ENCODE measurements at regions not wholly inside any gene's neighbourhood (a gene's known extent, or its start where the extent isn't known, plus 50 kb on each side); places are given as distances from the start of the nearest gene placed in this dataset.
A peak's percentile ranks its signal among the peaks of the same experiment; 100 is the strongest.

GRCh38 chr2:106572541-106573450, 85.6 kb downstream of the CD8B2 start:
- no peak for DNase-seq

GRCh38 chr2:106573773-106574172, 86.6 kb downstream of the CD8B2 start:
- no peak for DNase-seq

DNA sequence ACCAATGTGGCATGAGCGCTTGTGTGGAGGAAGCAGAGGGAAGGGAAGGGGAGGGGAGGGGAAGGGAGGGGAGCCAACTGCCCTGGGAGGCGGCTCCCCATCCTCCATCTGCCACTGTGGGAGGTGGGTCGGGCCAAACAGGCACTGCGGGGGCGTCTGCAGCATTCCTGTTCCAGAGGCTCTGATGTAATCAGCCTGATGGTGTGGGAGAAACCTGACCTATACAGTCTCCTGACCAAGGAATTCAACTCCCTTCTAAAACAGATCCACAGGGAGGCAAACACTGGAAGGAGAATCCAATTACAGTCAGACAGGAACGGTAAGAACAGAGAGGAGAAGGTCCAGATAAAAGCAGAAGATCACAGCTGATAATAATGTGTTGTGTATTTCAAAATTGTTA, 88.8 kb downstream of the CD8B2 start:
- peak; percentile 64 for DNase-seq

GRCh38 chr2:106577255-106577651, 90.1 kb downstream of the CD8B2 start:
- no peak for DNase-seq

GRCh38 chr2:106579750-106580197, 92.6 kb downstream of the CD8B2 start:
- no peak for DNase-seq

GRCh38 chr2:106580241-106580640, 93.1 kb downstream of the CD8B2 start:
- DNase-seq, result no peak

GRCh38 chr2:106581328-106581727, 94.2 kb downstream of the CD8B2 start:
- DNase-seq, result no peak

GRCh38 chr2:106581755-106582147, 94.6 kb downstream of the CD8B2 start:
- DNase-seq, result no peak

- DNase-seq, result peak; percentile 85
Measured at GRCh38 chr2:106582148-106583143, 95.3 kb downstream of the CD8B2 start.

DNA sequence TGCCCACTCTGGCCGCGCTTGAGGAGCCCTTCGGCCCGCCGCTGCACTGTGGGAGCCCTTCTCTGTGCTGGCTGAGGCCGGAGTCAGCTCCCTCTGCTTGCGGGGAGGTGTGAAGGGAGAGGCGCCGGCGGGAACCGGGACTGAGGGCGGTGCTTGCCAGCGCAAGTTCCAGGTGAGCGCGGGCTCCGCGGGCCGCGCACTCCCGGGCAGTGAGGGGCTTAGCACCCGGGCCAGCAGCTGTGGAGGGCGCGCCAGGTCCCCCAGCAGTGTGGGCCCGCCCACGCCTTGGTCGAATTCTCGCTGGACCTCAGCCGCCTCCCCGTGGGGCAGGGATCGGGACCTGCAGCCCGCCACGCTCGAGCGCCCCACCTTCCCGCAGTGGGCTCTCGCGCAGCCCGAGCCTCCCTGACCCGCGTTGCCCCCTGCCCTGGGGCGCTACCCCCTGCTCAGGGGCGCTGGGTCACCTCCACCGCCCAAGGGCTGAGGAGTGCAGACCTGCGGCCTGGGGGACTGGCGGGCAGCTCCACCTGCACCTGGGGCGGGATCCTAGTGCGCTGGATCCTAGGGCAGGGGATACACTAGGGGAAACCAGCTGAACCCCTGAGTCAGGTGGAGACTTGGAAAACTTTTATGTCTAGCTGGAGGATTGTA, 97.3 kb downstream of the CD8B2 start:
- no peak for DNase-seq

- DNase-seq, result no peak
Measured at GRCh38 chr2:106596844-106597243, 109.7 kb downstream of the CD8B2 start.

DNA sequence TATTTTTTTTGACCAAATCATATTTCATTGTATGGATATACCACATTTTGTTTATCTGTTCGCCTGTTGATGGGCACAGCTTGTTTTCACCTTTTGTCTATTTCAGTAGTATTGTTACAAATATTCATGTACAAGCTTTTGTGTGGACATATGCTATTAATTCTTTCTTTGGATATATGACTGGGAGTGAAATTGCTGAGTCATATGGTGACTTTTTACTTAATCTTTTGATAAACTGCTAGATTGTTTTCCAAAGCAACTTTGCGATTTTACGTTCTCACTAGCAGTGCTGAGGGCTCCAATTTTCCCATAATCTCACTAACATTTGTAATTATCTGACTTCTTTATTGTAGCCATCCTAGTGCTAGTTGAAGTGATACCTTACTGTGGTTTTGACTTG, 112.4 kb downstream of the CD8B2 start:
- DNase-seq, result no peak

DNA sequence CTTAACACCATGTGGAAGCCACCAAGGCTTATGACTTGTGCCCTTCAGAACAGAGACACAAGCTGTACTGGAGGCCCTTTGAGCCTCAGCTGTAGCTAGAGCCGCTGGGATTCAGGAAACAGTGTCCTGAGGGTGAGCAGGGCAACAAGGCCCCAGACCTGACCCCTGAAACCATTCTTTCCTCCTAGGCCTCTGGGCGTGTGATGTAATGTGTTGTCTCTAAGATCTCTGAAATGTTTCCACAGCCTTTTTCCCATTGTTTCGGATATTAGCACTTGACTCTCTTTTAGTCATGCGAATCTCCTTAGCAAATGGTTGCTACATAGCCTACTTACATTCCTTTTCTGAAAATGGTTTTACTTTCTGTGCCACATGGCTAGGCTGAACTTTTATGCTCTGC, 114.9 kb downstream of the CD8B2 start:
- no peak for DNase-seq

- DNase-seq, result no peak
Measured at GRCh38 chr2:106606652-106607051, 119.5 kb downstream of the CD8B2 start.

GRCh38 chr2:106607371-106607770, 120.2 kb downstream of the CD8B2 start:
- DNase-seq, result no peak

- no peak for DNase-seq
Measured at GRCh38 chr2:106609780-106610179, 122.6 kb downstream of the CD8B2 start.

- DNase-seq, result no peak
Measured at GRCh38 chr2:106614511-106615291, 127.5 kb downstream of the CD8B2 start.

DNA sequence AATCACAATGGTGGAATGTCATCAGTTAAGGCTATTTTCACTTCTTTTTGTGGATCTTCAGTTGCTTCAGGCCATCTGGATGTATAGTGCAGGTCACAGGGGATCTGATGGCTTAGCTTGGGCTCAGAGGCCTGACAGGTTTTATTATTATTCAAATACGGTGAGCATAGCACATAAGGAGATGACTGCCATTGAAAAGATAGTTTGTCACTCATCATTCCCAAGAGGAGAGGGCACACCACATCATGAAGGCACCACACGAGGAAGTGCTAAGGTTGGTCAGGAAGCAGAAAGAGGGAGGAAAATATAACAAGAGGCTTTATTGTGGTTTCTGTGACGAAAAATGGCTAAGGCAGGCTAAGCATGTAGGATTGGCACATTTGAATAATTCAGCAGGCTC, 131.4 kb downstream of the CD8B2 start:
- DNase-seq, result no peak

- DNase-seq, result no peak
Measured at GRCh38 chr2:106623456-106623855, 136.3 kb downstream of the CD8B2 start.

- no peak for DNase-seq
Measured at GRCh38 chr2:106624787-106625380, 137.7 kb downstream of the CD8B2 start.

DNA sequence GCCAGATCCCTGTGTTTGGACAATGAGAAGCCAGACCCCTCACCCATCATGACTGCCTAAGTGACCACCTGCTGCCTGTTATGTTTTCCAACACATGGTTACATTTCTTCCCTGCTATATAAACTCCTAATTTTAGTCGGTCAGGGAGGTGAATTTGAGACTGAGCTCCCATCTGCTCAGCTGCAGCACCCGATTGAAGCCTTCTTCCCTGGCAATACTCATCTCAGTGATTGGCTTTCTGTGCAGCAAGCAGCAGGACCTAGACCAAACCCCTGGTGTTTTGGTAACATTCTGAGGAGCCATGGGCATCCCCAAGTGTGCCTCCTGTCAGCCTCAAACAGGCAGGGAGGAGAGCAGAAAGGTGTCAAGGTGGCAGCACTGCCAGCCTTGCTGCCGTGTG, 141.2 kb downstream of the CD8B2 start:
- DNase-seq, result no peak

- no peak for DNase-seq
Measured at GRCh38 chr2:106629981-106630380, 142.8 kb downstream of the CD8B2 start.
